K562 (cell line): ENCODE measurements at regions not wholly inside any gene's neighbourhood (a gene's known extent, or its start where the extent isn't known, plus 50 kb on each side); places are given as distances from the start of the nearest gene placed in this dataset.

ENCODE experiments used
- ATAC-seq: fragments of 200-7000 bp; cut with Tn5 transposase; 3 replicates; pipeline ENCODE4 v1.9.1; 2020; ENCODE audit warnings: moderate library complexity
- BruUV-seq: library from RNA; stranded (reverse); fragments of 400-500 nt; replicated peaks from 2 replicates; lab custom pipeline; 2021; lab: Mats Ljungman, UMichigan
- CTCF ChIA-PET: fragments of 300-600 bp; formaldehyde crosslinking; extraction: SDS; loops from one replicate; lab custom pipeline; 2021; ENCODE audit warnings: low intra/inter-chr PET ratio; lab: Yijun Ruan, JAX
- POLR2A ChIA-PET: fragments of 300-600, 350-650 bp; sonication (Branson Sonifier 250); formaldehyde crosslinking; extraction: SDS; loops from one replicate; lab custom pipeline; 2021; ENCODE audit warnings: antibody characterized with exemption, inconsistent platforms; lab: Yijun Ruan, JAX
- DNase-seq, 4 experiments: peaks; one replicate each; pipeline versions ENCODE4 v3.0.0 to v3.0.0-alpha.2; 2011 to 2018; ENCODE audit warnings: low spot score in 3 of 4, mixed read lengths in 3 of 4; ENCODE audit errors: extremely low read depth in 1 of 4
- FAIRE-seq: peaks from 2 replicates; lab custom pipeline; 2011; peaks lifted over from hg19 to GRCh38; lab: Jason Lieb, UNC
- H2AFZ ChIP-seq: 2 replicates; pipeline ENCODE4 v1.6.0; 2011; ENCODE audit warnings: low read depth, low read length, control low read depth, inconsistent platforms
- H3K27ac ChIP-seq: fragments of 200-600 bp; 3 replicates; pipeline ENCODE4 v1.8.0; 2011; ENCODE audit warnings: low read depth, mild to moderate bottlenecking, control low read depth, inconsistent platforms, low read length, moderate library complexity, mixed read lengths; ENCODE audit errors: extremely low read depth
- H3K27me3 ChIP-seq, 2 experiments: fragments of 300-600 bp in 1 of 2; 2 replicates in 1 of 2; 3 replicates in 1 of 2; pipeline versions ENCODE4 v1.6.0 to v1.8.0; 2011; ENCODE audit warnings: inconsistent platforms in 2 of 2, low read length in 2 of 2, mild to moderate bottlenecking in 1 of 2, mixed read lengths in 1 of 2, moderate library complexity in 1 of 2; ENCODE audit not compliant: control insufficient read depth in 2 of 2, insufficient read depth in 2 of 2
- H3K36me3 ChIP-seq: fragments of 300-600 bp; 3 replicates; pipeline ENCODE4 v1.8.0; 2011; ENCODE audit warnings: mild to moderate bottlenecking, low read length, inconsistent platforms; ENCODE audit not compliant: control insufficient read depth, insufficient read depth
- H3K4me1 ChIP-seq, 2 experiments: fragments of 200-600 bp in 1 of 2; replicated peaks in 1 of 2; 2 replicates in 1 of 2; 3 replicates in 1 of 2; pipeline versions ENCODE4 v1.5.1 to v1.8.0; 2011; ENCODE audit warnings: inconsistent platforms in 2 of 2, low read length in 2 of 2, mild to moderate bottlenecking in 1 of 2, mixed read lengths in 1 of 2, moderate library complexity in 1 of 2; ENCODE audit not compliant: control insufficient read depth in 2 of 2, insufficient read depth in 2 of 2
- H3K4me2 ChIP-seq: 2 replicates; pipeline ENCODE4 v1.6.1; 2011; ENCODE audit warnings: low read length, control low read depth, inconsistent platforms, mixed read lengths; ENCODE audit not compliant: insufficient read depth
- H3K4me3 ChIP-seq: fragments of 200-600 bp; sonication (generic), shearing (Covaris generic); 2 replicates; pipeline ENCODE4 v1.5.1; 2016; ENCODE audit warnings: control low read depth, inconsistent platforms
- H3K79me2 ChIP-seq: fragments of 200-600 bp; 3 replicates; pipeline ENCODE4 v1.8.0; 2011; ENCODE audit warnings: low read length, inconsistent platforms; ENCODE audit not compliant: control insufficient read depth, insufficient read depth
- H3K9ac ChIP-seq, 2 experiments: 2 replicates each; pipeline versions ENCODE4 v1.6.0 to v1.6.1; 2011; ENCODE audit warnings: low read depth in 2 of 2, low read length in 2 of 2, control low read depth in 1 of 2, inconsistent platforms in 1 of 2, mild to moderate bottlenecking in 1 of 2, mixed read lengths in 1 of 2; ENCODE audit not compliant: insufficient read depth in 1 of 2
- H3K9me1 ChIP-seq: one replicate; pipeline ENCODE4 v1.6.0; 2011; ENCODE audit warnings: inconsistent platforms, mild to moderate bottlenecking, low read length, moderate library complexity; ENCODE audit not compliant: control insufficient read depth, insufficient read depth
- H3K9me3 ChIP-seq: replicated peaks from 2 replicates; pipeline ENCODE4 v1.5.1; 2011; ENCODE audit warnings: low read depth, low read length, inconsistent platforms; ENCODE audit not compliant: control insufficient read depth, insufficient read depth
- H4K20me1 ChIP-seq: replicated peaks from 2 replicates; pipeline ENCODE4 v1.6.1; 2011; ENCODE audit warnings: low read length, inconsistent platforms, mixed read lengths; ENCODE audit not compliant: control insufficient read depth, insufficient read depth
- KDM2B ChIP-seq: fragments of 250-450 bp; sonication (Bioruptor Pico); IDR thresholded peaks from 2 replicates; pipeline ENCODE4 v1.8.0; 2021; ENCODE audit warnings: mild to moderate bottlenecking, moderate library complexity
- MITF ChIP-seq: IDR thresholded peaks from 2 replicates; pipeline ENCODE4 v1.6.1; 2014; ENCODE audit warnings: antibody characterized with exemption
- MTA3 ChIP-seq: fragments of 450-650 bp; formaldehyde crosslinking; IDR thresholded peaks from 2 replicates; pipeline ENCODE4 v1.6.1; 2017; ENCODE audit warnings: mild to moderate bottlenecking, borderline replicate concordance
- NCOR1 ChIP-seq: fragments of 450-650 bp; IDR thresholded peaks from 2 replicates; pipeline ENCODE4 v1.6.1; 2016; ENCODE audit warnings: mild to moderate bottlenecking, moderate library complexity
- NFIC ChIP-seq: fragments of 450-650 bp; IDR thresholded peaks from 2 replicates; pipeline ENCODE4 v1.6.1; 2017; ENCODE audit warnings: mild to moderate bottlenecking, inconsistent platforms
- U2AF2 ChIP-seq: fragments of 200-400 bp; formaldehyde crosslinking; optimal IDR thresholded peaks from 2 replicates; pipeline ENCODE3; 2017; ENCODE audit warnings: low read depth, mild to moderate bottlenecking, low read length
- ZNF133 ChIP-seq: fragments of 250-450 bp; sonication (Bioruptor Pico); IDR thresholded peaks from 2 replicates; pipeline ENCODE4 v1.4.0; 2020; ENCODE audit warnings: mild to moderate bottlenecking
- ZNF41 ChIP-seq: fragments of 250-450 bp; sonication (Bioruptor Pico); conservative IDR thresholded peaks from 2 replicates; pipeline ENCODE4 v1.4.0; 2020; ENCODE audit warnings: mild to moderate bottlenecking
- ZNF707 ChIP-seq: fragments of 250-450 bp; sonication (Bioruptor Pico); conservative IDR thresholded peaks from 2 replicates; pipeline ENCODE4 v1.8.0; 2022; ENCODE audit warnings: inconsistent platforms, mild to moderate bottlenecking, moderate library complexity
- WGBS: fragments of 100-300 bp; shearing (Covaris generic); methylation state at CpG from one replicate; pipeline ENCODE4 v1.1.6; 2016; ENCODE audit warnings: low coverage, mixed read lengths; ENCODE audit not compliant: insufficient coverage; ENCODE audit errors: missing lambda C conversion rate; 5-methylcytosine and 5-hydroxymethylcytosine counted together
- in situ Hi-C: fragments of 300-500 bp; cut with MboI; formaldehyde crosslinking; loops from 4 replicates; pipeline ENCODE4 v1.15.0; 2018; ENCODE audit warnings: inconsistent platforms, mixed read lengths
- intact Hi-C: fragments of 100-400 bp; cut with micrococcal nuclease; formaldehyde crosslinking; loops from 2 replicates; pipeline ENCODE4 v1.14.2; 2022
- TF ChIP-seq, protein P1 (sequence below), 2 experiments: fragments of 450-650 bp; formaldehyde crosslinking in 1 of 2; IDR thresholded peaks; 2 replicates each; pipeline versions ENCODE4 v1.4.0 to v1.6.1; 2014 to 2020; ENCODE audit warnings: mild to moderate bottlenecking in 2 of 2, borderline replicate concordance in 1 of 2, low read depth in 1 of 2
- TF ChIP-seq, protein P2 (sequence below): fragments of 250-450 bp; sonication (Bioruptor Pico); IDR thresholded peaks from 2 replicates; pipeline ENCODE4 v1.8.0; 2022; ENCODE audit warnings: moderate library complexity, mild to moderate bottlenecking, inconsistent platforms
- TF ChIP-seq, protein P3 (sequence below): fragments of 450-650 bp; conservative IDR thresholded peaks from 2 replicates; pipeline ENCODE4 v1.6.1; 2016; ENCODE audit warnings: missing genetic modification characterization, low read depth, mild to moderate bottlenecking, control low read depth, missing compliant biosample characterization

DNA sequence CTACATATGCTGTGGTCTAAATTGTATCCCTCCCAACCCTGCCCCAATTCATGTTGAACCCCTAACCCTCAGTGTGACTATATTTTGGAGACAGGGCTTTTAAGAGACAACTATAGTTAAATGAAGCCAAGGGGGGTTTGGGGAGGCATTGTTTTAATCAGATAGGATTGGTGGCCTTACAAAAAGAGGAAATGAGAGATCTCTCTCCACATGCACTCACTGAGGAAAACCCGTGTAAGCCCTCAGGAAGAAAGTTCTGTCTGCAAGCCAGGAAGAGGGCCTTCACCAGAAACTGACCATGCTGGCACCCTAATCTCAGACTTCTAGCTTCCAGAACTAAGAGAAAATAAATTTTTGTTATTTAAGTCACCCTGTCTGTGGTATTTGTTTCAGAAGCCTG, 276.7 kb downstream of the KIF20B start:
- ChIA-PET CTCF (no interaction called here), POLR2A (no interaction called here)
- H3K27ac ChIP-seq: no peak overlapping the region
- no peak overlapping the region for H2AFZ ChIP-seq
- H3K27me3 ChIP-seq: no peaks in the 10 kb centered on the region
- in situ Hi-C loops (no loop called here), intact Hi-C loops (no loop called here)
- H3K9me1 ChIP-seq: no peaks in the 10 kb centered on the region
- WGBS: 0% methylated on average over 1 of the region's 1 CpG
- no peaks in the 10 kb centered on the region for H3K36me3 ChIP-seq
- H3K79me2 ChIP-seq: no peaks in the 10 kb centered on the region
- H3K4me3 ChIP-seq: no peak overlapping the region
- no peak overlapping the region for H3K4me2 ChIP-seq
- no peaks in the 10 kb centered on the region for H3K9me3 ChIP-seq
- no TSS peak for BruUV-seq
- DNase-seq (no peak), FAIRE-seq (no peak), ATAC-seq (no peak)
- H3K4me1 ChIP-seq: no peaks in the 10 kb centered on the region
- H3K9ac ChIP-seq: no peak overlapping the region
- no peaks in the 10 kb centered on the region for H4K20me1 ChIP-seq
- TF ChIP-seq MTA3: no peak
- TF ChIP-seq, protein P1, sequence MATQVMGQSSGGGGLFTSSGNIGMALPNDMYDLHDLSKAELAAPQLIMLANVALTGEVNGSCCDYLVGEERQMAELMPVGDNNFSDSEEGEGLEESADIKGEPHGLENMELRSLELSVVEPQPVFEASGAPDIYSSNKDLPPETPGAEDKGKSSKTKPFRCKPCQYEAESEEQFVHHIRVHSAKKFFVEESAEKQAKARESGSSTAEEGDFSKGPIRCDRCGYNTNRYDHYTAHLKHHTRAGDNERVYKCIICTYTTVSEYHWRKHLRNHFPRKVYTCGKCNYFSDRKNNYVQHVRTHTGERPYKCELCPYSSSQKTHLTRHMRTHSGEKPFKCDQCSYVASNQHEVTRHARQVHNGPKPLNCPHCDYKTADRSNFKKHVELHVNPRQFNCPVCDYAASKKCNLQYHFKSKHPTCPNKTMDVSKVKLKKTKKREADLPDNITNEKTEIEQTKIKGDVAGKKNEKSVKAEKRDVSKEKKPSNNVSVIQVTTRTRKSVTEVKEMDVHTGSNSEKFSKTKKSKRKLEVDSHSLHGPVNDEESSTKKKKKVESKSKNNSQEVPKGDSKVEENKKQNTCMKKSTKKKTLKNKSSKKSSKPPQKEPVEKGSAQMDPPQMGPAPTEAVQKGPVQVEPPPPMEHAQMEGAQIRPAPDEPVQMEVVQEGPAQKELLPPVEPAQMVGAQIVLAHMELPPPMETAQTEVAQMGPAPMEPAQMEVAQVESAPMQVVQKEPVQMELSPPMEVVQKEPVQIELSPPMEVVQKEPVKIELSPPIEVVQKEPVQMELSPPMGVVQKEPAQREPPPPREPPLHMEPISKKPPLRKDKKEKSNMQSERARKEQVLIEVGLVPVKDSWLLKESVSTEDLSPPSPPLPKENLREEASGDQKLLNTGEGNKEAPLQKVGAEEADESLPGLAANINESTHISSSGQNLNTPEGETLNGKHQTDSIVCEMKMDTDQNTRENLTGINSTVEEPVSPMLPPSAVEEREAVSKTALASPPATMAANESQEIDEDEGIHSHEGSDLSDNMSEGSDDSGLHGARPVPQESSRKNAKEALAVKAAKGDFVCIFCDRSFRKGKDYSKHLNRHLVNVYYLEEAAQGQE (IDR thresholded peaks at IDR 0.05; ENCODE audit: borderline replicate concordance): no peak
- TF ChIP-seq, protein P1 (CRISPR knock-in tag; IDR thresholded peaks at IDR 0.05; ENCODE audit: low read depth): no peak
- TF ChIP-seq ZNF707 (CRISPR knock-in tag): no peak
- TF ChIP-seq U2AF2: no peak
- TF ChIP-seq ZNF41 (CRISPR knock-in tag): no peak
- no peak for TF ChIP-seq NCOR1
- no peak for TF ChIP-seq MITF
- TF ChIP-seq NFIC: no peak
- TF ChIP-seq, protein P2, sequence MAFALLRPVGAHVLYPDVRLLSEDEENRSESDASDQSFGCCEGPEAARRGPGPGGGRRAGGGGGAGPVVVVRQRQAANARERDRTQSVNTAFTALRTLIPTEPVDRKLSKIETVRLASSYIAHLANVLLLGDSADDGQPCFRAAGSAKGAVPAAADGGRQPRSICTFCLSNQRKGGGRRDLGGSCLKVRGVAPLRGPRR (CRISPR knock-in tag): no peak
- TF ChIP-seq, protein P3, sequence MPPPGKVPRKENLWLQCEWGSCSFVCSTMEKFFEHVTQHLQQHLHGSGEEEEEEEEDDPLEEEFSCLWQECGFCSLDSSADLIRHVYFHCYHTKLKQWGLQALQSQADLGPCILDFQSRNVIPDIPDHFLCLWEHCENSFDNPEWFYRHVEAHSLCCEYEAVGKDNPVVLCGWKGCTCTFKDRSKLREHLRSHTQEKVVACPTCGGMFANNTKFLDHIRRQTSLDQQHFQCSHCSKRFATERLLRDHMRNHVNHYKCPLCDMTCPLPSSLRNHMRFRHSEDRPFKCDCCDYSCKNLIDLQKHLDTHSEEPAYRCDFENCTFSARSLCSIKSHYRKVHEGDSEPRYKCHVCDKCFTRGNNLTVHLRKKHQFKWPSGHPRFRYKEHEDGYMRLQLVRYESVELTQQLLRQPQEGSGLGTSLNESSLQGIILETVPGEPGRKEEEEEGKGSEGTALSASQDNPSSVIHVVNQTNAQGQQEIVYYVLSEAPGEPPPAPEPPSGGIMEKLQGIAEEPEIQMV (tag): no peak
- no peak for TF ChIP-seq KDM2B (CRISPR knock-in tag)
- TF ChIP-seq ZNF133 (CRISPR knock-in tag): no peak
